H1 (cell line): ENCODE measurements at regions not wholly inside any gene's neighbourhood (a gene's known extent, or its start where the extent isn't known, plus 50 kb on each side); places are given as distances from the start of the nearest gene placed in this dataset.
A peak's percentile ranks its signal among the peaks of the same experiment; 100 is the strongest.

Experiments used
- CTCF ChIA-PET: fragments of 300-600 bp; sonication (Branson Sonifier 250); formaldehyde crosslinking; loops from one replicate; lab custom pipeline; 2021; ENCODE audit not compliant: partially characterized antibody; lab: Charles Lee
- POLR2A ChIA-PET: fragments of 300-600 bp; sonication (Branson Sonifier 250); formaldehyde crosslinking; loops from one replicate; lab custom pipeline; 2021; ENCODE audit warnings: inconsistent platforms; ENCODE audit not compliant: partially characterized antibody; lab: Charles Lee
- DNase-seq, 2 experiments: peaks; one replicate each; pipeline versions ENCODE4 v3.0.0 to v3.0.0-alpha.2; 2010 to 2022; ENCODE audit warnings: low spot score in 2 of 2, low read depth in 1 of 2, mixed read lengths in 1 of 2
- FAIRE-seq: peaks from 2 replicates; lab custom pipeline; 2011; peaks lifted over from hg19 to GRCh38; lab: Jason Lieb, UNC
- H2AFZ ChIP-seq: 2 replicates; pipeline ENCODE4 v1.8.1; 2012; ENCODE audit warnings: low read length, inconsistent platforms
- H2AK5ac ChIP-seq: 2 replicates; pipeline ENCODE4 v1.6.1; 2013; ENCODE audit warnings: low read depth, low read length
- H2BK120ac ChIP-seq: replicated peaks from 2 replicates; pipeline ENCODE3; 2013; ENCODE audit warnings: low read depth, low read length, inconsistent platforms
- H2BK12ac ChIP-seq: 2 replicates; pipeline ENCODE4 v1.6.1; 2013; ENCODE audit warnings: low read depth, low read length
- H2BK15ac ChIP-seq: 2 replicates; pipeline ENCODE4 v1.6.1; 2013; ENCODE audit warnings: low read length
- H2BK20ac ChIP-seq: 2 replicates; pipeline ENCODE4 v1.6.1; 2013; ENCODE audit warnings: low read length
- H2BK5ac ChIP-seq: 2 replicates; pipeline ENCODE4 v1.6.1; 2013; ENCODE audit warnings: low read depth, low read length
- H3K14ac ChIP-seq: 2 replicates; pipeline ENCODE4 v1.6.1; 2013; ENCODE audit warnings: inconsistent platforms; ENCODE audit not compliant: insufficient read length
- H3K18ac ChIP-seq: 2 replicates; pipeline ENCODE4 v1.6.1; 2013; ENCODE audit warnings: low read length; ENCODE audit errors: extremely low read depth
- H3K23ac ChIP-seq: 2 replicates; pipeline ENCODE4 v1.6.1; 2013; ENCODE audit warnings: inconsistent platforms; ENCODE audit not compliant: insufficient read length
- H3K23me2 ChIP-seq: 2 replicates; pipeline ENCODE4 v1.6.1; 2013; ENCODE audit warnings: low read depth, low read length
- H3K27ac ChIP-seq: 2 replicates; pipeline ENCODE4 v1.6.1; 2011; ENCODE audit warnings: low read depth, low read length, inconsistent platforms
- H3K27me3 ChIP-seq, 4 experiments: replicated peaks in 1 of 4; 1 replicate in 1 of 4; 2 replicates in 3 of 4; pipeline versions ENCODE4 v1.6.1 to v1.8.1; 2011 to 2013; ENCODE audit warnings: low read length in 3 of 4, mild to moderate bottlenecking in 3 of 4, inconsistent platforms in 2 of 4, mixed read lengths in 2 of 4, moderate library complexity in 1 of 4; ENCODE audit not compliant: control insufficient read depth in 3 of 4, insufficient read depth in 3 of 4; ENCODE audit errors: extremely low read depth in 1 of 4
- H3K36me3 ChIP-seq, 4 experiments: 2 replicates each; pipeline versions ENCODE4 v1.6.1 to v1.8.1; 2011 to 2013; ENCODE audit warnings: mild to moderate bottlenecking in 4 of 4, low read length in 3 of 4, moderate library complexity in 2 of 4, control low read depth in 1 of 4, inconsistent platforms in 1 of 4; ENCODE audit not compliant: insufficient read depth in 4 of 4, control insufficient read depth in 2 of 4
- H3K4ac ChIP-seq: replicated peaks from 2 replicates; pipeline ENCODE3; 2013; ENCODE audit warnings: low read length, low read depth, mixed read lengths, inconsistent platforms; ENCODE audit not compliant: insufficient read length
- H3K4me1 ChIP-seq, 4 experiments: replicated peaks in 1 of 4; 1 replicate in 1 of 4; 2 replicates in 3 of 4; pipeline versions ENCODE4 v1.6.1 to v1.8.1; 2011 to 2013; ENCODE audit warnings: low read length in 3 of 4, inconsistent platforms in 2 of 4, mixed read lengths in 1 of 4; ENCODE audit not compliant: insufficient read depth in 4 of 4, control insufficient read depth in 3 of 4
- H3K4me2 ChIP-seq, 2 experiments: 2 replicates each; pipeline versions ENCODE4 v1.6.1 to v1.8.1; 2011 to 2013; ENCODE audit warnings: low read depth in 2 of 2, low read length in 2 of 2, control low read depth in 1 of 2, inconsistent platforms in 1 of 2, mild to moderate bottlenecking in 1 of 2; ENCODE audit not compliant: insufficient read depth in 1 of 2
- H3K4me3 ChIP-seq, 4 experiments: fragments of 200-600, 300-600 bp in 1 of 4; sonication (generic), shearing (Covaris generic), sonication (Bioruptor Twin) in 1 of 4; 2 replicates each; pipeline versions ENCODE4 v1.5.1 to v1.8.1; 2011 to 2016; ENCODE audit warnings: low read length in 4 of 4, low read depth in 3 of 4, control low read depth in 2 of 4, inconsistent platforms in 2 of 4, mild to moderate bottlenecking in 2 of 4, mixed read lengths in 1 of 4, moderate library complexity in 1 of 4; ENCODE audit not compliant: insufficient read depth in 2 of 4; ENCODE audit errors: extremely low read depth in 1 of 4
- H3K56ac ChIP-seq: replicated peaks from 2 replicates; pipeline ENCODE3; 2013; ENCODE audit warnings: low read depth, mild to moderate bottlenecking, mixed read lengths, low read length, inconsistent platforms; ENCODE audit not compliant: insufficient read length
- H3K79me1 ChIP-seq: 2 replicates; pipeline ENCODE4 v1.6.1; 2013; ENCODE audit warnings: low read depth, low read length, control low read depth
- H3K79me2 ChIP-seq, 2 experiments: 2 replicates each; pipeline versions ENCODE4 v1.6.1 to v1.8.1; 2012 to 2013; ENCODE audit warnings: low read length in 2 of 2, mild to moderate bottlenecking in 2 of 2, inconsistent platforms in 1 of 2; ENCODE audit not compliant: insufficient read depth in 2 of 2, control insufficient read depth in 1 of 2
- H3K9ac ChIP-seq, 4 experiments: replicated peaks in 1 of 4; 1 replicate in 1 of 4; 2 replicates in 3 of 4; pipeline versions ENCODE4 v1.6.1 to v1.8.1; 2011 to 2013; ENCODE audit warnings: low read depth in 3 of 4, low read length in 3 of 4, control low read depth in 2 of 4, mild to moderate bottlenecking in 2 of 4, moderate library complexity in 2 of 4, inconsistent platforms in 1 of 4; ENCODE audit errors: extremely low read depth in 1 of 4
- H3K9me3 ChIP-seq, 2 experiments: 2 replicates each; pipeline versions ENCODE4 v1.6.1 to v1.8.1; 2012 to 2013; ENCODE audit warnings: mild to moderate bottlenecking in 2 of 2, moderate library complexity in 2 of 2, control low read depth in 1 of 2, inconsistent platforms in 1 of 2, low read depth in 1 of 2, low read length in 1 of 2, mixed read lengths in 1 of 2; ENCODE audit not compliant: insufficient read depth in 2 of 2
- H4K20me1 ChIP-seq, 2 experiments: replicated peaks in 1 of 2; 2 replicates each; pipeline versions ENCODE3 to v1.8.1; 2011 to 2013; ENCODE audit warnings: inconsistent platforms in 2 of 2, low read length in 2 of 2, mild to moderate bottlenecking in 1 of 2; ENCODE audit not compliant: insufficient read depth in 2 of 2, control insufficient read depth in 1 of 2
- H4K5ac ChIP-seq: 2 replicates; pipeline ENCODE4 v1.6.1; 2013; ENCODE audit warnings: low read length, low read depth, mixed read lengths, inconsistent platforms; ENCODE audit not compliant: insufficient read length
- H4K8ac ChIP-seq: 2 replicates; pipeline ENCODE4 v1.8.0; 2013; ENCODE audit warnings: mild to moderate bottlenecking, moderate library complexity, low read length, inconsistent platforms; ENCODE audit not compliant: insufficient read depth; ENCODE audit errors: extremely low read depth
- H4K91ac ChIP-seq: replicated peaks from 2 replicates; pipeline ENCODE3; 2013; ENCODE audit warnings: low read length, mixed read lengths, inconsistent platforms; ENCODE audit not compliant: insufficient read length
- ATF3 ChIP-seq: IDR thresholded peaks from 2 replicates; pipeline ENCODE4 v1.6.1; 2011; ENCODE audit warnings: low read depth, mild to moderate bottlenecking, low read length; ENCODE audit not compliant: insufficient read depth
- CTBP2 ChIP-seq: IDR thresholded peaks from 2 replicates; pipeline ENCODE4 v1.7.0; 2011; ENCODE audit warnings: borderline replicate concordance, mild to moderate bottlenecking, moderate library complexity, mixed read lengths, low read length; ENCODE audit not compliant: insufficient read depth, insufficient read length
- WGBS, 2 experiments: shearing (Covaris generic) in 1 of 2; methylation state at CpG; one replicate each; pipeline versions ENCODE4 v1.1.6 to v1.1.7; 2013 to 2015; ENCODE audit warnings: low lambda C conversion rate in 2 of 2, mixed read lengths in 2 of 2, inconsistent platforms in 1 of 2, low coverage in 1 of 2, missing lambda C conversion rate in 1 of 2; ENCODE audit not compliant: insufficient replicate concordance in 2 of 2, insufficient coverage in 1 of 2, insufficient read length in 1 of 2; ENCODE audit errors: extremely low coverage in 1 of 2, missing lambda C conversion rate in 1 of 2; 5-methylcytosine and 5-hydroxymethylcytosine counted together

GRCh38 chr18:2316751-2317696 lies 254.3 kb downstream of the METTL4 start:
- H3K56ac ChIP-seq = no peak overlapping the region
- FAIRE-seq = no peak
- no peak overlapping the region for H2BK12ac ChIP-seq
- no peaks in the 10 kb centered on the region for H3K9me3 ChIP-seq
- H2AK5ac ChIP-seq = no peak overlapping the region
- H4K5ac ChIP-seq = no peak overlapping the region
- H3K14ac ChIP-seq = no peak overlapping the region
- H3K27ac ChIP-seq = no peak overlapping the region
- H2BK20ac ChIP-seq = no peak overlapping the region
- no peaks in the 10 kb centered on the region for H4K20me1 ChIP-seq
- 78% methylated on average over 5 of the region's 5 CpGs; no CpG with 5 or more reads in 1 of the 2 experiments for WGBS, 2 experiments
- no peak overlapping the region for H3K4me3 ChIP-seq
- TF ChIP-seq CTBP2 (no peak), ATF3 (no peak)
- H4K8ac ChIP-seq = no peak overlapping the region
- POLR2A ChIA-PET = interaction anchor here (1.0 kb wide), 1 partner anchor 9 kb away, joined by 3 read pairs; no protein-coding TSS in a partner anchor
- H3K79me1 ChIP-seq = no peaks in the 10 kb centered on the region
- H3K27me3 ChIP-seq = no peaks in the 10 kb centered on the region
- no peak overlapping the region for H3K23ac ChIP-seq
- no peak overlapping the region for H2BK5ac ChIP-seq
- H3K4ac ChIP-seq = no peak overlapping the region
- CTCF ChIA-PET = no interaction called here
- H3K18ac ChIP-seq = no peak overlapping the region
- no peak overlapping the region for H2BK120ac ChIP-seq
- DNase-seq = no peak
- 0 out of 2 replicates have a peak overlapping the region, but pooled peaks have one; percentile 18 for H2AFZ ChIP-seq
- H3K4me2 ChIP-seq = no peak overlapping the region
- H4K91ac ChIP-seq = no peak overlapping the region
- no peak overlapping the region for H3K9ac ChIP-seq
- no peaks in the 10 kb centered on the region for H3K4me1 ChIP-seq
- H2BK15ac ChIP-seq = no peak overlapping the region
- H3K79me2 ChIP-seq = no peaks in the 10 kb centered on the region
- no peaks in the 10 kb centered on the region for H3K23me2 ChIP-seq
- H3K36me3 ChIP-seq = no peaks in the 10 kb centered on the region
